Stimulated activated CD4-positive, alpha-beta T cell treated with anti-CD3 and anti-CD28 coated beads, TNF-alpha, amount 100 ng/mL, for 48 hours (primary cell): ENCODE measurements at regions not wholly inside any gene's neighbourhood (a gene's known extent, or its start where the extent isn't known, plus 50 kb on each side); places are given as distances from the start of the nearest gene placed in this dataset.

ENCODE experiments used
- DNase-seq, 3 donors: peaks; one replicate each; pipeline ENCODE4 v3.0.0-alpha.2; 2020; ENCODE audit warnings: low read depth in 3 of 3

DNA sequence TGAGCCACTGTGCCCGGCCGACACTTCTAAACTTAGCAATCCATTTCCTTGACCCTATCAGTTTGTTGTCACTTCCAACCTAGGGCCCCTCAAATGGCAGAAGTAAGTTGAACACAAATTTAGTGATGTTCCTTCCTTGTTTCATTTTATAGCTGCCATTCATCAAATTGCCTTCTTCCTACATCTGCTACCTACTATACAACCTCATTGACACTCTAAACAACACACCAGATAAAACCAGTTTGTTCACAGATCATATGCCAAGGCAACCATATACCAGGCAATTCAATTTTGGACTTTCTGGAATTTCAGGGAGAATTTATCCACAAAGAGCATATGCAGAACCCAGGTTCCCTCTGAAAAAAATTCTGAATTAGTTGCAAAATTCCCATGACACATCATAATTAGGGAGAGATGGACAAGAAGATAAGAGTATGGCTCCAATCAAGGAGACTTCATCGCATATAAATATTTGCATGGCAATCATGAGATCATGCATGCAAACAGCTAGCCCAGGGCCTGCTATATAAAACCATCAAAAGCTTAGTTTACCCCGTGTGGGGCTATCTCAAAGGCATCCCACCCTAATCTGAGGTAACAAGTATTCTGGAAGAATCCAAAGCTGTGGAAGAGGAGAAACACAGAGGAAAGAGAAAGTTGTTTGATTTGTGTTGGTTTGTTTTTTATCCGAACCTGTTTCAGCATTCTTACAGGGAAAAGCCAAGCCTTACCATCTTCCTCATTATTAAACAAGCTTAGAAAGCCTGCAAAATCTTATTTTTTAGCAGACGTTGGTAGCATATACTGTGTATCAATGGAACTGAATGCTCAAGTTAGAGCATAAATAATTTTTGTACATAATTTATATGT lies 132.8 kb upstream of the TNFAIP3 start:
- no peak for DNase-seq

DNA sequence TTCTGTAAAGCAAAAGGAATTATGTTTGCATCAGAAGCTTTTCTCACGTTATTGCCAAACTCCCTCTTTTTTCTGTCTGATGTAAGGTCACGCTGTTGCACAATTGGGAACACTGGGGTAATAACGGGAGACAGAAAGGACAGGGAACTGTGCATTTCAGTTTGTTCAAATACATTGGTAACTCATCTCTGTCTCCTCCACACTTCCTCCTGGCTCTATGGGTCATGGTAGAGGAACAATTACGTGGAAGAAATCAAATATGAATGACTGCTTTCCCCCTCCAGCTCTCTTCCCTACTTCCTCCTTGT lies 132.2 kb upstream of the TNFAIP3 start:
- DNase-seq: no peak

DNA sequence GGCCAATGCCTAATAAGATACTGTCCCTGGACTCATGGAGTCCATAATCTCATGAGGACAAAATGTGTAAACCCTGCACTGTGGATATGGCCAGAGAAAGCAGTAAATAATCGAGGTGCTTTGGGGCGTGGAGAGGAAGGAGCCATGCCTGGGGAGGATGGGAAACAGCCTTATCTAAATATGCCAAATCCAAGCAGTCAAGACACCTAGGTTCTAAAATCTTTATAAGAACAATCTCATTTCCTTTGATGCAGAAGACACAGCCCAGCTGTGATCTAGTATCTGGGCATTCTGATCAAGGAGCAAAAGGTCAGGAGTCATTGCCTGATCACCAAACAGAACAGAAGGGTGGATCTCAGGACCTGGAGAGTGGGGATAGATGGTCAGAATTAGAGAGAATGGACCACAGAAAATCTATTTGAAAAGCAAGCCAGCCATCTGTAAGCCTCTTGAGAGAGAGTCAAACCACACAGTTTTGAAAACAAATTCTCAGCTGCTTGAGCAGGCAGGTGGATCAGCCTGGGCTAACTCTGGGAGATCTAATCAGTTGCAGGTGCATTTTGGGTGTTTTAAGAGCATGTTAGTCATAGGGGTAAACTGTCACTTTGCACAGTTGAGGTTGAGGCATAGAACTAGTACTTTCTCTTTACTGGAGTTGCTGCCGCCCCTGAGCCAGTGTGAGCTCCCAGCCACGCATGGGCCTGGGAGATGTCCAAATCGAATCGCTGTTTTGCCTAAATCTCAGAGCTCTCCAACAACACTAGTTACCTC lies 130.8 kb upstream of the TNFAIP3 start:
- DNase-seq: no peak

DNA sequence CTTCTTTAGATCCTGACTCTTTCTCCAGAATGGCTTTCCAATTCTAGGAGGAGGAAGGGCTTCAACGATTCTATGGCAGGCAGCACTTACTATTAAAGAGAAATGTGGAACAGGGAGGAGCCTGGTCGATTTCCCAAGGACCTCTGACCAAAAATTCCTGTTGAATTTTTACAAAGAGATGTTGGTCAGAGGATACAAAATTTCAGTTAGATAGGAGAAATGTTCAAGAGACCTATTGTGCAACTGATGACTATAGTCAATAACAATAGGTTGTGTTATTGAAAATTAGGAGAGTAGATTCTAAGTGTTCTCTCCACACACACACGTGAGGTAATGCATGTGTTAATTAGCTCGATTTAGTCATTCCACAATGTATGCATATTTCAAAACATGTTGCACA lies 130.1 kb upstream of the TNFAIP3 start:
- DNase-seq: no peak

- no peak for DNase-seq
Observed at GRCh38 chr6:137737836-137738596, 129.0 kb upstream of the TNFAIP3 start.

DNA sequence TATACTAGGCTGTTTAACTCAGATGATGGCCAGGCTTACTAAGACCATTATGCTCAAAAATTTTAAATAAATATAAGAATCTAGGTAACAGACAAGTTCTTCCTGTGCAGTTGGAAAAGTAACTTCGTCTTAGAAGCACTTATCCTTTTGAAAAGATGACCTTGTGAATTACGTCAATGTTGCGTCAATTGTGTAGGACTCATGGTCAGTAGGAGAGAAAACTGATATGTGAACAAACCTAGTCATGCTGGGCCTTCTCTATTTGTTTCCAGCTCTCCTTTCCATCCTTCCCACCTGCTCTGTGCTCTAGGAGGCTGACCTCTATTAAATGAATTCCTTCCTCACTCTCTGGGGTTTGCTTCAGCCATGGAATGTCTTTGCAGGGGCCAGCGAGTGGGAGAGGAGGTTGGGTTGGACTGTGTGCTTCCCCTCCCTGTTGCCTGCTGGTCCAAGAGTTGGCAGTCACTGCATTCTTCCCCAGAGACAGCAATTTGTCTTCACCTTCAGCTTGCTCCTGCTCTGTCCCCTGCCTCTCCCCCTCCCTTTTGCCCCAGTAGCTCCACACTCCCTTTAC lies 128.0 kb upstream of the TNFAIP3 start:
- no peak for DNase-seq

DNA sequence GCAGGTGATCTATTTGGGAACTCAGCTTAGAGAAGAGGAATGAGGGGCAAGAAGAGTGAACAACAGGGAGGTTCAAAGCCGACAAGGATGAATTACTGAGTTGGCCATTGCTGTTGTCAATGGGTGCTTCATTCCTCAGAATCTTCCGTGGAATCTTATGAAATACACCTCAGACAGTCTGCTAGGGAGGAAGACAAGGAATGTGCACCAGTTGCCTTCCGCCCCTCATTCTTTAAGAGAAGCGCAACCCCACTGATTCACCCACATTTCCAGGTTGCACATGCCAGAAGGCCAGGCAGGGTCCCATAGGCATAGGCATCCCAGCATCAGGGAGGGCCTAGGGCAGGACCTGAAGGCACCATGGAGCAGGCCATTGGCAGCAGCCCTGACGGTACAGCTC lies 127.5 kb upstream of the TNFAIP3 start:
- no peak for DNase-seq

GRCh38 chr6:137740091-137740755 lies 126.8 kb upstream of the TNFAIP3 start:
- DNase-seq: no peak

DNA sequence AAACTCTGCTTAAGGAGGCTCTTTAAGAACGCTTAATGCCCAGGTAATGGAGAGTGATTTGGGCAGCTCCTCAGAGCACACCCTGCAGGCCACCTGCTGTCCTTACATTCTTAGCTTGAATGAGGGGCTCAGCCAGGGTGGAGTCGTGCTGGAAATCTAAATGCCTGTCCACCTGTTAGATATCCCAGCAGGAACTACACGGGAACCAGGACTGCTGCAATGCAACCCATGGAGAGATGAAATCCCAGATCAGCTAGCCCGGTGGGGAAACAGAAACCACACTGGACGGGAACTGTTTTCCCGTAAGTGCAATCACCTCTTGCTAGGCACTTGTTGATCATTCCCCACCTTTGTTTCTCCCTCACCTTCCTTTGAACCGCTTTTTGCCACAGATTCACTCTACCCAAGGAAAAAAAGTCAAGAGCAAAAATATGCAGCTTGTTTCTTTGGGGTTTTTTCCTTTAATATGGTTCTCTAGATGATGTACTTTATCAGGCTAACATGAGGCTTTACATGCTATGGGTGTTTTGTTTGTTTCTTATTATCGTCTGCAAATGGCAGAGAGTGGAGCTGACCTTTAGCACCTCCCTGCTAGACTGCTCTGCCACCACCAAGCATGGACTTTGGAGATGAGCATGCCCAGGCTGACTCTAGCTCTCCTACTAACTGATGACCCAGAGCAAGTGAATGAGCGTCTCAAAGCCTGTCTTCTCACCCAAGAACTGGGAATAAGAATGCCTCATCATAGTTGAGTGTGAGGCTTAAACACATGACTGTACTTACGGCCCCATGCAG lies 125.9 kb upstream of the TNFAIP3 start:
- DNase-seq: no peak

- DNase-seq: no peak
Observed at GRCh38 chr6:137743493-137743892, 123.6 kb upstream of the TNFAIP3 start.

DNA sequence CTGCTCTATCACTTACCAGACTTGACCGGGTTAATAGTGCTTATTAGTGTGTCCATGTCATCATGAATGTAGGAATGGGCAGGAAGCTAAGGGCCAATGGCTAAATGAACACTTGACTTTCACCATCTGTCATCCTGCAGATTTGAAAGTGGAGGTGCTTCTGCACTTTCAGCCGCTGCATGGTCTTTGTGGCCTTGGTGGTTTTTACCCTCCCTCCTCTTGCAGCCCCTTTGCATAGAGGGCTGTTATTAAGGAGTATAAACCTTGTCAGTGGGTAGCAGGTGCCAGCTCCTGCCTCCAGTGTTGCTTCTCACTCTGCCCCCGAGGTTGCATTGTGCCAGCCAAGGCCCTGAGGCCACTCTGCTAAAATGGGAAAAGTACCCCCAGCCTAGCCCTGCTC lies 122.2 kb upstream of the TNFAIP3 start:
- DNase-seq: no peak

- no peak for DNase-seq
Observed at GRCh38 chr6:137745321-137745720, 121.7 kb upstream of the TNFAIP3 start.

GRCh38 chr6:137746264-137746663 lies 120.8 kb upstream of the TNFAIP3 start:
- no peak for DNase-seq

DNA sequence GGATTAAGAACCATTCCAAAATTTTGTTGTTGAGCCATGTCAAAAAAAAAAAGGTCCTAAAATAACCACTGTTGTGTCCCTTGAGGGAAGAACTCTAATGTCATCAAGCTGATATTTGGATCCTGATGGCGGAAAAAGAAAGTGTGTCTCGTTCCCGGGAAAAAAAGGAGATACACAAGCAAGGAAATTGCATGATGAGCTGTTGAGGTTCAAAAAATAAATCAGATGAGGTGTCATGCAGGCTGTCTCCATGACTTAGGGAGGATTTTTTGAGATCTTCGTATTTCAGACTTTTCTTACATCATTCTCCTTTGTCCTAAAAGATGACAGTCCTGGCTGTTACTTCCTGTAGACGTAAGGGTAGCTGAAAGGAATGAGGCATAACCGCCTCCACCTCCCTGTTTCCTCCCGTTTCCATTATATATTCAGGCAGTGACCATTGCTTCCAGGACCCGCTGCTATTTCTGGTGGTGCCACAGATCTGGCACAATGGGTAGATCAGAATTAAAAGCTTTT lies 117.3 kb upstream of the TNFAIP3 start:
- DNase-seq: no peak

- no peak for DNase-seq
Observed at GRCh38 chr6:137750297-137750696, 116.8 kb upstream of the TNFAIP3 start.

- DNase-seq: no peak
Observed at GRCh38 chr6:137751768-137752560, 115.1 kb upstream of the TNFAIP3 start.

- no peak for DNase-seq
Observed at GRCh38 chr6:137754366-137754765, 112.7 kb upstream of the TNFAIP3 start.

DNA sequence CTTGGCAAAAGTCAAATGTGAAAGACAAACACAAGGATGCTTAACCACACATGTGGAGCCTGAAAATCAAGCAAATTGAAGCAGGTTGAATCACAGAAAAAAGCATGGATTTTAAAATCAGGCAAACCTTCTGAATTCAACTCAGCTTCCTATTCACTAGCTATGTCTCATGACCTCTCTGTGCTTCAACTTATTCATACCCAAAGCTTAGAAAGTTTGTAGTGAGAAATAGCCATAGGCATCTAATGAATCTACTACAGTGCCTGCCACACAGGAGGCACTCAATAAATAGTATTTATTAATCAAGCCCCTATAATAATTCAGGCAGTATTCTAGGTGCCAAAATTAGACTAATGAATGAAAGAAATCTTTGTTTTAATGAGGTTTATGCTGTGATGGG lies 112.2 kb upstream of the TNFAIP3 start:
- no peak for DNase-seq

DNA sequence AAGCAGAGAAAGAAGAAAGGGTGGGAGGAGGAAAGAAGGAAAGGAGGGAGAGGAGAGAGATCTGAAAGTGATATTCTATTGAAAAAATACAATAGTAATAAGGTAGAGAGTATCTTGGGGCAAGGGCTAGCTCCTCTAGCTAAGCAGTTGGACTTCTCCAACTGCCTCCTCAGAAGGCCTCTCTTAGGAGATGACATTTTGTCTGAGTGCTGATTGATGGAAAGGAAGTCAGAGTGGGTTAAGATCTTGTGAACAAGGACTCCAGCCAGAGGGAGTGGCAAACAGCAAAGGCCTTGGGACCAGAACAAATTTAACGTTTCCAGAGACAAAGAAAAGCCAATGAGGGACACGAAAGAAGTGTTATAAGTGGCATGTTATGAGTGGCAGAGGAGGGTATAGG lies 111.8 kb upstream of the TNFAIP3 start:
- DNase-seq: no peak

GRCh38 chr6:137756788-137757187 lies 110.3 kb upstream of the TNFAIP3 start:
- DNase-seq: no peak
